Breast epithelium (tissue), 3 donors: ENCODE measurements at regions not wholly inside any gene's neighbourhood (a gene's known extent, or its start where the extent isn't known, plus 50 kb on each side); places are given as distances from the start of the nearest gene placed in this dataset.

Experiments
- POLR2A ChIP-seq: fragments of 450-650 bp; IDR thresholded peaks from one replicate; pipeline ENCODE4 v1.6.1; 2016; ENCODE audit warnings: antibody characterized with exemption, mild to moderate bottlenecking, moderate library complexity
- POLR2AphosphoS5 ChIP-seq, 3 donors: sonication (generic); formaldehyde crosslinking; IDR thresholded peaks; one replicate each; pipeline ENCODE4 v1.6.1; 2017; ENCODE audit warnings: antibody characterized with exemption in 3 of 3
- TF ChIP-seq, protein P1 (sequence below), 3 donors: fragments of 450-650 bp; IDR thresholded peaks; one replicate each; pipeline ENCODE4 v1.5.1; 2016 to 2017; ENCODE audit warnings: antibody characterized with exemption in 3 of 3, mild to moderate bottlenecking in 3 of 3, moderate library complexity in 3 of 3

DNA sequence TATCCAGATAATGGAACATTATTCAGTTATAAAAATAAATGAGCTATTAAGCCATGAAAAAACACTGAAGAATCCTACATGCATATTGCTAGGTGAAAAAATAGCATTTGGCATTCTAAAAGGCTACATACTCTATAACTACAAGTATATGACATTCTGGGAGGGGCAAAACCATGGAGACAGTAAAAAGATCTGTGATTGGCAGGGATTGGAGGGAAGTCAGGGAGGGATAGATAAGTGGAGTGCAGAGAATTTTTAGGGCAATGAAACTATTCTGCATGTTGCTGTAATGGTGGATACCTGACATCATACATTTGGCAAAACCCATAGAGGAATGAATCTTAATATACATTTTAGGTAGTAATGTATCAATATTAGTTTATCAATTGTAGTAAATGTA lies 63.1 kb upstream of the SLC38A2 start:
- TF ChIP-seq, protein P1, sequence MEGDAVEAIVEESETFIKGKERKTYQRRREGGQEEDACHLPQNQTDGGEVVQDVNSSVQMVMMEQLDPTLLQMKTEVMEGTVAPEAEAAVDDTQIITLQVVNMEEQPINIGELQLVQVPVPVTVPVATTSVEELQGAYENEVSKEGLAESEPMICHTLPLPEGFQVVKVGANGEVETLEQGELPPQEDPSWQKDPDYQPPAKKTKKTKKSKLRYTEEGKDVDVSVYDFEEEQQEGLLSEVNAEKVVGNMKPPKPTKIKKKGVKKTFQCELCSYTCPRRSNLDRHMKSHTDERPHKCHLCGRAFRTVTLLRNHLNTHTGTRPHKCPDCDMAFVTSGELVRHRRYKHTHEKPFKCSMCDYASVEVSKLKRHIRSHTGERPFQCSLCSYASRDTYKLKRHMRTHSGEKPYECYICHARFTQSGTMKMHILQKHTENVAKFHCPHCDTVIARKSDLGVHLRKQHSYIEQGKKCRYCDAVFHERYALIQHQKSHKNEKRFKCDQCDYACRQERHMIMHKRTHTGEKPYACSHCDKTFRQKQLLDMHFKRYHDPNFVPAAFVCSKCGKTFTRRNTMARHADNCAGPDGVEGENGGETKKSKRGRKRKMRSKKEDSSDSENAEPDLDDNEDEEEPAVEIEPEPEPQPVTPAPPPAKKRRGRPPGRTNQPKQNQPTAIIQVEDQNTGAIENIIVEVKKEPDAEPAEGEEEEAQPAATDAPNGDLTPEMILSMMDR (IDR thresholded peaks at IDR 0.05), result no peak
- TF ChIP-seq POLR2A, result no peak
- no peak for TF ChIP-seq POLR2AphosphoS5 (IDR thresholded peaks at IDR 0.05)
